ENCODE measurements at regions not wholly inside any gene's neighbourhood (a gene's known extent, or its start where the extent isn't known, plus 50 kb on each side); places are given as distances from the start of the nearest gene placed in this dataset.

DNA sequence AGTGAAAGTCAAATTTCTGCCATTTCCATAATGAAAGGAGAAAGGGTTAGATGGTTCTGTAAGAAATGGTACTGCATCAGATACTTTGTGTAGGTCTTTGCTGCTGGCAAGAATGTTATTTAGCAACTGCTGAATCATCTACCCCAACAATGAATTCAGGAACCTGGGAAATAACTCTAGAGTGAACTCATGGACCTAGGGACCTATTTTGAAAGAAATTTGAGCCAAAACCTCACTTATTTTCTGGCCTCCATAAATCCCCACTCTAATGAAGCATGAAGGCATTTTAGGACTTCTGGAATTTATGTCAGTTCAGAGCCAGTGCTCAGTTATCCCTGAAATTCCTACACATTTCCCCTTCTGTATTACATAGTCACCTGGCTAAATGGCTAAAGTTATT lies 50.9 kb upstream of the CPNE8 start:
- ATAC-seq = no peak
- CTCF ChIA-PET = no interaction called here

More for the DNA sequence above, 50.9 kb upstream of the CPNE8 start:
- Histone ChIP-seq H3K27me3 (ENCODE audit: insufficient read depth, low read length) (no peaks in the 10 kb centered on the region), H3K4me2 (ENCODE audit: low read length) (no peak overlapping the region), H3K4me1 (ENCODE audit: control insufficient read depth in 1 of 2, insufficient read depth in 2 of 2, low read length in 2 of 2) (no peaks in the 10 kb centered on the region), H3K36me3 (ENCODE audit: control insufficient read depth in 1 of 2, insufficient read depth in 2 of 2, low read length in 2 of 2) (no peaks in the 10 kb centered on the region), H3K79me2 (ENCODE audit: insufficient read depth, low read length) (no peaks in the 10 kb centered on the region), H2AFZ (ENCODE audit: low read depth, low read length, poor library complexity, severe bottlenecking) (no peak overlapping the region), H4K20me1 (ENCODE audit: insufficient read depth) (no peaks in the 10 kb centered on the region), H3K4me3 (replicated peaks in 1 of 2; ENCODE audit: low read depth in 1 of 2, low read length in 2 of 2) (no peak overlapping the region), H3K27ac (ENCODE audit: low read depth, low read length) (no peak overlapping the region), H3K9ac (ENCODE audit: low read length) (no peak overlapping the region), H3K9me3 (ENCODE audit: control insufficient read depth in 1 of 2, insufficient read depth in 1 of 2, low read depth in 1 of 2, low read length in 2 of 2) (no peaks in the 10 kb centered on the region), H3K9me2 (ENCODE audit: insufficient read depth) (no peaks in the 10 kb centered on the region)
- RAD21 ChIA-PET (ENCODE audit: low non-redundant PET in 1 of 2, low total read pairs in 2 of 2, uncharacterized antibody in 2 of 2, unreplicated experiment in 2 of 2) = no interaction called here
- POLR2A ChIA-PET = no interaction called here
- intact Hi-C loops (cut with micrococcal nuclease) = no loop called here
- BruUV-seq (replicated peaks) = no TSS peak
- TF ChIP-seq CBX3 (IDR thresholded peaks at IDR 0.05; ENCODE audit: low read depth) (no peak), EGR1 (IDR thresholded peaks at IDR 0.05; ENCODE audit: low read depth) (no peak), ELF1 (IDR thresholded peaks at IDR 0.05; ENCODE audit: borderline replicate concordance, low read depth) (no peak), JUND (IDR thresholded peaks at IDR 0.05) (no peak), POLR2A (IDR thresholded peaks at IDR 0.05; ENCODE audit: borderline replicate concordance, extremely low read depth, insufficient read depth, insufficient read length) (no peak), CEBPB (IDR thresholded peaks at IDR 0.05; ENCODE audit: low read depth) (no peak), EZH2 (IDR thresholded peaks at IDR 0.05) (no peak), SP1 (IDR thresholded peaks at IDR 0.05; ENCODE audit: low read depth) (no peak), SRF (IDR thresholded peaks at IDR 0.05; ENCODE audit: low read depth) (no peak), YY1 (IDR thresholded peaks at IDR 0.05; ENCODE audit: extremely low read depth, insufficient replicate concordance, low read depth, low read length) (no peak), SIN3A (IDR thresholded peaks at IDR 0.05; ENCODE audit: low read depth) (no peak), RAD21 (IDR thresholded peaks at IDR 0.05; ENCODE audit: low read depth) (no peak), EZH2phosphoT487 (IDR thresholded peaks at IDR 0.05; ENCODE audit: borderline replicate concordance) (no peak)
- TF ChIP-seq, protein P1, sequence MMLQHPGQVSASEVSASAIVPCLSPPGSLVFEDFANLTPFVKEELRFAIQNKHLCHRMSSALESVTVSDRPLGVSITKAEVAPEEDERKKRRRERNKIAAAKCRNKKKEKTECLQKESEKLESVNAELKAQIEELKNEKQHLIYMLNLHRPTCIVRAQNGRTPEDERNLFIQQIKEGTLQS (IDR thresholded peaks at IDR 0.05) = no peak
- TF ChIP-seq, protein P2, sequence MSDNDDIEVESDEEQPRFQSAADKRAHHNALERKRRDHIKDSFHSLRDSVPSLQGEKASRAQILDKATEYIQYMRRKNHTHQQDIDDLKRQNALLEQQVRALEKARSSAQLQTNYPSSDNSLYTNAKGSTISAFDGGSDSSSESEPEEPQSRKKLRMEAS (IDR thresholded peaks at IDR 0.05) = no peak
- TF ChIP-seq, protein P3, sequence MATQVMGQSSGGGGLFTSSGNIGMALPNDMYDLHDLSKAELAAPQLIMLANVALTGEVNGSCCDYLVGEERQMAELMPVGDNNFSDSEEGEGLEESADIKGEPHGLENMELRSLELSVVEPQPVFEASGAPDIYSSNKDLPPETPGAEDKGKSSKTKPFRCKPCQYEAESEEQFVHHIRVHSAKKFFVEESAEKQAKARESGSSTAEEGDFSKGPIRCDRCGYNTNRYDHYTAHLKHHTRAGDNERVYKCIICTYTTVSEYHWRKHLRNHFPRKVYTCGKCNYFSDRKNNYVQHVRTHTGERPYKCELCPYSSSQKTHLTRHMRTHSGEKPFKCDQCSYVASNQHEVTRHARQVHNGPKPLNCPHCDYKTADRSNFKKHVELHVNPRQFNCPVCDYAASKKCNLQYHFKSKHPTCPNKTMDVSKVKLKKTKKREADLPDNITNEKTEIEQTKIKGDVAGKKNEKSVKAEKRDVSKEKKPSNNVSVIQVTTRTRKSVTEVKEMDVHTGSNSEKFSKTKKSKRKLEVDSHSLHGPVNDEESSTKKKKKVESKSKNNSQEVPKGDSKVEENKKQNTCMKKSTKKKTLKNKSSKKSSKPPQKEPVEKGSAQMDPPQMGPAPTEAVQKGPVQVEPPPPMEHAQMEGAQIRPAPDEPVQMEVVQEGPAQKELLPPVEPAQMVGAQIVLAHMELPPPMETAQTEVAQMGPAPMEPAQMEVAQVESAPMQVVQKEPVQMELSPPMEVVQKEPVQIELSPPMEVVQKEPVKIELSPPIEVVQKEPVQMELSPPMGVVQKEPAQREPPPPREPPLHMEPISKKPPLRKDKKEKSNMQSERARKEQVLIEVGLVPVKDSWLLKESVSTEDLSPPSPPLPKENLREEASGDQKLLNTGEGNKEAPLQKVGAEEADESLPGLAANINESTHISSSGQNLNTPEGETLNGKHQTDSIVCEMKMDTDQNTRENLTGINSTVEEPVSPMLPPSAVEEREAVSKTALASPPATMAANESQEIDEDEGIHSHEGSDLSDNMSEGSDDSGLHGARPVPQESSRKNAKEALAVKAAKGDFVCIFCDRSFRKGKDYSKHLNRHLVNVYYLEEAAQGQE (IDR thresholded peaks at IDR 0.05; ENCODE audit: low read depth) = no peak
- no peak for DNase-seq (ENCODE audit: low read depth, low spot score)
